SJSA1 (cell line): ENCODE measurements at regions not wholly inside any gene's neighbourhood (a gene's known extent, or its start where the extent isn't known, plus 50 kb on each side); places are given as distances from the start of the nearest gene placed in this dataset.

Experiments
- DNase-seq, 2 experiments: peaks; one replicate each; pipeline ENCODE4 v3.0.0-alpha.2; 2015 to 2020; ENCODE audit warnings: low spot score in 2 of 2, low read depth in 1 of 2
- H3K27ac ChIP-seq: fragments of 250-450 bp; sonication (Bioruptor Pico); 2 replicates; pipeline ENCODE4 v1.5.1; 2020; ENCODE audit warnings: mild to moderate bottlenecking, moderate library complexity
- H3K27me3 ChIP-seq: fragments of 250-450 bp; sonication (Bioruptor Pico); replicated peaks from 2 replicates; pipeline ENCODE4 v1.5.1; 2020; ENCODE audit warnings: mild to moderate bottlenecking, moderate library complexity
- H3K36me3 ChIP-seq: fragments of 250-450 bp; sonication (Bioruptor Pico); 2 replicates; pipeline ENCODE4 v1.5.1; 2020; ENCODE audit warnings: mild to moderate bottlenecking
- H3K4me1 ChIP-seq: fragments of 250-450 bp; sonication (Bioruptor Pico); replicated peaks from 2 replicates; pipeline ENCODE4 v1.6.1; 2021; ENCODE audit warnings: mild to moderate bottlenecking
- H3K4me3 ChIP-seq: fragments of 250-450 bp; sonication (Bioruptor Pico); 2 replicates; pipeline ENCODE4 v1.5.1; 2020; ENCODE audit warnings: mild to moderate bottlenecking
- H3K9me3 ChIP-seq: fragments of 250-450 bp; sonication (Bioruptor Pico); replicated peaks from 2 replicates; pipeline ENCODE4 v1.5.1; 2020; ENCODE audit warnings: mild to moderate bottlenecking

DNA sequence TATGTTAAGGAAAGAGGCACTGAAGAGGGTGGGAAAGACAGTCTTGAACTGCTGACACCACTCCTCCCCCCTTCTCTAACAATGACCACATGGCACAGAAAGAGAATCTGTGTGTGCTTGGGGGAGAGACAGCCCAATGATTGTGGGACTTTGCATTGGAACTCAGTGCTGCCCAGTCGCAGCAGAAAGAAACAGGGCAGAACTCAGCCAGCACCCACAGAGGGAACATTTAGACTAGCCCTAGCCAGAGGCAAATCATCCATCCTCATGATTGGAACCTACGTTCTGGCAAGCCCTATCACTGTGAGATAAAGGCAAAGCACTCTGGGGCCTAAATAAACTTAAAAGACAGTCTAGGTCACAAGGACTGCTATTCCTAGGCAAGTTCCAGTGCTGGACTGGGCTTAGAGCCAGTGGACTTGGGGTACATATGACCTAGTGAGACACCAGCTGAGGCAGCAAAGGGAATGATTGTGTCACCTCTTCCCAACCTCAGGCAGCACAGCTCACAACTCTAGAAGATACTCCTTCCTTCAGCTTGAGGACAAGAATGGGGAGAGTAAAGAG lies 132.8 kb upstream of the S100G start:
- Histone ChIP-seq H3K4me3 (no peak overlapping the region), H3K4me1 (no peaks in the 10 kb centered on the region), H3K27ac (no peak overlapping the region), H3K9me3 (no peaks in the 10 kb centered on the region), H3K36me3 (no peaks in the 10 kb centered on the region), H3K27me3 (no peaks in the 10 kb centered on the region)
- no peak for DNase-seq

DNA sequence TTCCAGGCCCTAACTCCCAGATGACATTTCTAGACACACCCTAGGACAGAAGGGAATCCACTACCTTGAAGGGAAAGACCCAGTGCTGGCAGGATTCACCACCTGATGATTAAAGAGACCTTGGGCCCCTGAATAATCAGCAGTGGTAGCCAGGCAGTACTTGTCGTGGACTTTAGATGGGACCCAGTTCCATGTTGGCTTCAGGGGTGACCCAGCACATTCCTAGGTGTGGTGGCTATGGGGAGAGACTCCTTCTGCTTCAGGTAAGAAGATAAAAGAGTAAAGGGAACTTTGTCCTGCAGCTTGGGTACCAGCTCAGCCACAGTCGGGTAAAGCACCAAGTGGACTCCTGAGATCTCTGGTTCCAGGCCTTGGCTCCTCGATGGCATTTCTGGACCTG lies 131.8 kb upstream of the S100G start:
- Histone ChIP-seq H3K4me1 (no peaks in the 10 kb centered on the region), H3K36me3 (no peaks in the 10 kb centered on the region), H3K27ac (no peak overlapping the region), H3K27me3 (no peaks in the 10 kb centered on the region), H3K4me3 (no peak overlapping the region), H3K9me3 (no peaks in the 10 kb centered on the region)
- DNase-seq = no peak

DNA sequence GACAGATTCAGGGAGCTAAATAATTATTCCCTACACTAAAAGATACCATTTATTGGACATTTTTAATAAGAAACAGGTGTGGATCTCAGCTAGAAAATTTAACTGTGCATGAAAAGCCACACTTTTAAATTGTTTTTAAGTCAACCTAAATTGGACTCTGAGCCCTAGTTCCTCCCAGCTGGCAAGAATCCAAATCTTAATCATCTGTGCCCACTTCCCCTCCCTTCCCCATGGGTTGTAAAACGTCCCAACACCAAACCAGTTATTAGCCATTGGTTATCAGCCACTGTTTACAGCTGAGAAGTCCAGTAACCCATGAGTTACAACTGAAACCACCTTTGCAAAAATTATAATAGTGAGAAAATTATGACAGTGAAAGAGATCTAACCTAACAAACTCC lies 125.6 kb upstream of the S100G start:
- Histone ChIP-seq H3K36me3 (no peaks in the 10 kb centered on the region), H3K4me1 (no peaks in the 10 kb centered on the region), H3K9me3 (no peaks in the 10 kb centered on the region), H3K27ac (no peak overlapping the region), H3K27me3 (no peaks in the 10 kb centered on the region), H3K4me3 (no peak overlapping the region)
- DNase-seq = no peak

DNA sequence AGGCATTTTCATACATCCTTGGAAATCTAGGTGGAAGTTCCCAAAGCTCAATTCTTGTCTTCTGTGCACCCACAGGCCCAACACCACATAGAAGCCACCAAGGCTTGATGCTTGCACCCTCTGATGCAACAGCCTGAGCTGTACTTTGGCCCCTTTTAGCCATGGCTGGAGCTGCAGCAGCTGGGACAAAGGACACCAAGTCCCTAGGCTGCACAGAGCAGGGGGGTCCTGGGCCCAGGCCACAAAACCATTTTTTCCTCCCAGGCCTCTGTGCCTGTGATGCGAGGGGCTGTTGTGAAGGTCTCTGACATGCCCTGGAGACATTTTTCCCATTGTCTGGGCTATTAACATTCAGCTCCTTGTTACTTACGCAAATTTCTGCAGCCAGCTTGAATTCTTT lies 124.0 kb upstream of the S100G start:
- H3K36me3 ChIP-seq = no peaks in the 10 kb centered on the region
- H3K27ac ChIP-seq = no peak overlapping the region
- H3K4me3 ChIP-seq = no peak overlapping the region
- no peaks in the 10 kb centered on the region for H3K4me1 ChIP-seq
- no peak for DNase-seq
- no peaks in the 10 kb centered on the region for H3K27me3 ChIP-seq
- H3K9me3 ChIP-seq = no peaks in the 10 kb centered on the region

DNA sequence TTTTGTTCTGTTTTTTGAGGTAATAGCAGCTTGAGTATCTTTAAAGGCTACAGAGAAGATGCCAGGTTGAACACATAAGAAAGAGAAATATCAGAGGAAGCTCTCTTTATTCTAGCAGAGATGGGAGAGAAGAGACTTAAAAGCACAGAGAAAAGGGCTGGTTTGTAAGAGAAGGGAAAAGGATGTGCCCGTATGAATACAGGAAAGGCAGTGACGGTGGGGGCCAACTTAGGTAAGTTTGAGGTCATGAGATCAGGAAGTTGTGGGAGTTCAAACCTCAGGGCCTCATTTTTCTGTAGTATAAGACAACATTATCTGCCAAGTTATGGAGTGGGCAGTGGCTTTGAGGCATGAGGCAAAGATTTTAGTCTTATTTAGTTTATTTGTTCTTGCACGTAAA lies 121.3 kb upstream of the S100G start:
- Histone ChIP-seq H3K9me3 (no peaks in the 10 kb centered on the region), H3K36me3 (no peaks in the 10 kb centered on the region), H3K27me3 (no peaks in the 10 kb centered on the region), H3K4me3 (no peak overlapping the region), H3K27ac (no peak overlapping the region), H3K4me1 (no peaks in the 10 kb centered on the region)
- DNase-seq = no peak
